Natural killer cell treated with Interleukin-12 subunit alpha and Interleukin-12 subunit beta and Interleukin-15 and Interleukin-18, amount 100 ng/mL, for 72 hours (primary cell): ENCODE measurements at regions not wholly inside any gene's neighbourhood (a gene's known extent, or its start where the extent isn't known, plus 50 kb on each side); places are given as distances from the start of the nearest gene placed in this dataset.

ENCODE experiments used
- ATAC-seq, 2 donors: fragments of 150-1000 bp; cut with Tn5 transposase in 1 of 2; sonication (Bioruptor Pico), chemical (Tn5 transposase) in 1 of 2; 2 replicates each; pipeline ENCODE4 v1.10.0; 2021
- DNase-seq: peaks from one replicate; pipeline ENCODE4 v3.0.0; 2022; ENCODE audit warnings: low spot score
- H3K27ac Mint-ChIP-seq, 2 donors: 1 replicate in 1 of 2; 2 replicates in 1 of 2; pipeline ENCODE4 v1.8.0; 2022; ENCODE audit warnings: mixed read lengths in 2 of 2, mild to moderate bottlenecking in 1 of 2, moderate library complexity in 1 of 2
- H3K27me3 Mint-ChIP-seq, 2 donors: 1 replicate in 1 of 2; 2 replicates in 1 of 2; pipeline ENCODE4 v1.8.0; 2022; ENCODE audit warnings: mixed read lengths in 2 of 2
- H3K36me3 Mint-ChIP-seq: one replicate; pipeline ENCODE4 v1.8.0; 2022; ENCODE audit warnings: mixed read lengths
- H3K4me1 Mint-ChIP-seq, 2 donors: 1 replicate in 1 of 2; 2 replicates in 1 of 2; pipeline ENCODE4 v1.8.0; 2022; ENCODE audit warnings: low read depth in 2 of 2, mixed read lengths in 2 of 2, mild to moderate bottlenecking in 1 of 2
- H3K4me3 Mint-ChIP-seq: one replicate; pipeline ENCODE4 v1.8.0; 2022; ENCODE audit warnings: mixed read lengths
- H3K9me3 Mint-ChIP-seq: 2 replicates; pipeline ENCODE4 v1.8.0; 2022; ENCODE audit warnings: mixed read lengths

- ATAC-seq (no peak), DNase-seq (no peak)
- H3K4me3 Mint-ChIP-seq, result no peak overlapping the region
- peaks cover 10% of the 10 kb centered on the region for H3K9me3 Mint-ChIP-seq
- no peaks in the 10 kb centered on the region for H3K27me3 Mint-ChIP-seq
- H3K4me1 Mint-ChIP-seq, result no peaks in the 10 kb centered on the region
- no peak overlapping the region for H3K27ac Mint-ChIP-seq
- H3K36me3 Mint-ChIP-seq, result no peaks in the 10 kb centered on the region
Measured at GRCh38 chr17:71224824-71225575, 895.8 kb upstream of the SOX9 start.

- DNase-seq, result no peak
- H3K36me3 Mint-ChIP-seq, result no peaks in the 10 kb centered on the region
- H3K4me1 Mint-ChIP-seq, result no peaks in the 10 kb centered on the region
- H3K9me3 Mint-ChIP-seq, result peaks cover 13% of the 10 kb centered on the region
- no peak for ATAC-seq
- H3K4me3 Mint-ChIP-seq, result no peak overlapping the region
- H3K27me3 Mint-ChIP-seq, result no peaks in the 10 kb centered on the region
- H3K27ac Mint-ChIP-seq, result no peak overlapping the region
Measured at GRCh38 chr17:71227841-71228240, 893.0 kb upstream of the SOX9 start.

- no peak for ATAC-seq
- no peak overlapping the region for H3K27ac Mint-ChIP-seq
- no peaks in the 10 kb centered on the region for H3K4me1 Mint-ChIP-seq
- H3K36me3 Mint-ChIP-seq, result no peaks in the 10 kb centered on the region
- DNase-seq, result no peak
- no peaks in the 10 kb centered on the region for H3K27me3 Mint-ChIP-seq
- no peak overlapping the region for H3K4me3 Mint-ChIP-seq
- H3K9me3 Mint-ChIP-seq, result peaks cover 16% of the 10 kb centered on the region
Measured at GRCh38 chr17:71229070-71229469, 891.8 kb upstream of the SOX9 start.

- H3K4me3 Mint-ChIP-seq, result no peak overlapping the region
- H3K4me1 Mint-ChIP-seq, result no peaks in the 10 kb centered on the region
- DNase-seq (no peak), ATAC-seq (no peak)
- no peaks in the 10 kb centered on the region for H3K36me3 Mint-ChIP-seq
- no peaks in the 10 kb centered on the region for H3K27me3 Mint-ChIP-seq
- peaks cover 16% of the 10 kb centered on the region for H3K9me3 Mint-ChIP-seq
- H3K27ac Mint-ChIP-seq, result no peak overlapping the region
Measured at GRCh38 chr17:71232801-71233559, 887.8 kb upstream of the SOX9 start.

- Mint-ChIP-seq H3K36me3 (no peaks in the 10 kb centered on the region), H3K27ac (no peak overlapping the region), H3K4me3 (no peak overlapping the region), H3K9me3 (peaks cover 10% of the 10 kb centered on the region), H3K4me1 (no peaks in the 10 kb centered on the region), H3K27me3 (no peaks in the 10 kb centered on the region)
- ATAC-seq, result no peak
- DNase-seq, result no peak
Measured at GRCh38 chr17:71234349-71234748, 886.5 kb upstream of the SOX9 start.

DNA sequence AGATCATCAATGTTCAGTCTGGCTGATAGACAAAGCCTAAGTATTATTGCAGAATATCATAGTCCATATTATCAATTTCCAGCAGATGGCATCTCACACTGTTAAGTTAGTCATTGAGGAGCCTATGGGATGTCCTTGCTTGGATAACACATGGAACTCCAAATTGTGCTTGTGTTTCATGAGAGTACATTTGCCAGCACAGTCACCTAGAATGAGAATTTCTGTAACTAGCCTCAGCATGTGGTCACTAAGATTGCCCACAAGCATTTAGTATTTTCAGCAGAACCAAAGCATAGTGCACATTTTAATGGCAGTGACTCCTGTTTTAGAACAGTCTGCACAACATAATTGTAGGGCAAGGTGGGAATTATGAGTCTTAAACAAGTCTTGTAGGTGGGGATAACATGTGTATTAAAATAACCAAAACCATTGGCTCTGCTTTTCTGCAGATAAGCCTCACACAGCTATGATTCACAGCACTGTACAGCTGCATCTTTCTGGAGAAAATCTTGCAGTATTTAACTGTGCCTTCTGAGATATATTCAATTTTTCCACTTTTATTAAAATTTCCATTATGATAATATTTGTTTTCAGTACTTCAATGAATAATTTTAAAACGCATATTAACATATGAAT, 882.8 kb upstream of the SOX9 start:
- Mint-ChIP-seq H3K27me3 (no peaks in the 10 kb centered on the region), H3K27ac (no peak overlapping the region), H3K36me3 (no peaks in the 10 kb centered on the region), H3K9me3 (peaks cover 7% of the 10 kb centered on the region), H3K4me3 (no peak overlapping the region), H3K4me1 (no peaks in the 10 kb centered on the region)
- ATAC-seq (no peak), DNase-seq (no peak)

GRCh38 chr17:71247441-71248015, 873.3 kb upstream of the SOX9 start:
- no peak overlapping the region for H3K27ac Mint-ChIP-seq
- H3K4me1 Mint-ChIP-seq, result no peaks in the 10 kb centered on the region
- no peaks in the 10 kb centered on the region for H3K36me3 Mint-ChIP-seq
- ATAC-seq (no peak), DNase-seq (no peak)
- no peaks in the 10 kb centered on the region for H3K27me3 Mint-ChIP-seq
- peaks cover 6% of the 10 kb centered on the region for H3K9me3 Mint-ChIP-seq
- H3K4me3 Mint-ChIP-seq, result no peak overlapping the region

DNA sequence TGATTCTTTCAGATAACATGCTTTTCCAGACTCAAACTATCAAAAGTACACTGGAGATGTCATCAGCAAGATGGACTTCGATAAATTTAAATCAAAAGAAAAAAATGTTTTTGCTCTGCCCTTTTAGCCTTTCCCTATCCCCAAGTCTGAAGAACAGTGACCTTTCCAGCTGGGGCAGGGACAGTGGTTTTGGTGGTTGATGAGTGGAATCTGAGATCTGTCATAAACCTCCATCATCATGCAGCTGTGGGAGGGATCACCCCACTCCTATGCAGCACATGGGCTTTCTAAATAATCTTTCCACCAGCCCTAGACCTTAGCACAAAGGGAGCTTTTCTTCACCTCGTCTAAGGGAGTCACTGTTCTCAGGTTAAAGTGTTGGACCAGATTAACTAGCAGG, 869.5 kb upstream of the SOX9 start:
- no peak for DNase-seq
- Mint-ChIP-seq H3K4me1 (no peaks in the 10 kb centered on the region), H3K27ac (no peak overlapping the region), H3K4me3 (no peak overlapping the region), H3K27me3 (no peaks in the 10 kb centered on the region), H3K36me3 (no peaks in the 10 kb centered on the region), H3K9me3 (peaks cover 11% of the 10 kb centered on the region)
- no peak for ATAC-seq

DNA sequence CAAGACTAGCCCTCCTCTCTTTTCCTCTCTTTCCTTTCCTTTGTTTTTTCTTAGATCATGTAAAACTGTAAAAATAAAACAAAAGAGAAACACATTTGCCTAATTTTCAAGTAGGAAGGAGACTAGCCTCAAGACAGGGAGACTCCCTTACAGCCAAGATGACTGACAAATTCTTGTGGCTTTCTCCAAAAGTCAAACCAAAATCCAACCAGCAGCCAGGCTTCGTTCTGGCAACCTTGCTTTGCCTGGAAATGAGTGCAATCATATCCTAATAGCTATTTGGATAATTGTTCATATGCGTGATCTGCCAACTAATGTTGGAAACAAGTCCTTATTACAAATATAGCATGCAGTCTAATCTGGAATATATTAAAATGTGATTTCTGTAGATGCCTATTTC, 868.9 kb upstream of the SOX9 start:
- no peak overlapping the region for H3K27ac Mint-ChIP-seq
- H3K36me3 Mint-ChIP-seq, result no peaks in the 10 kb centered on the region
- ATAC-seq (no peak), DNase-seq (no peak)
- no peaks in the 10 kb centered on the region for H3K4me1 Mint-ChIP-seq
- H3K9me3 Mint-ChIP-seq, result peaks cover 11% of the 10 kb centered on the region
- H3K4me3 Mint-ChIP-seq, result no peak overlapping the region
- H3K27me3 Mint-ChIP-seq, result no peaks in the 10 kb centered on the region

DNA sequence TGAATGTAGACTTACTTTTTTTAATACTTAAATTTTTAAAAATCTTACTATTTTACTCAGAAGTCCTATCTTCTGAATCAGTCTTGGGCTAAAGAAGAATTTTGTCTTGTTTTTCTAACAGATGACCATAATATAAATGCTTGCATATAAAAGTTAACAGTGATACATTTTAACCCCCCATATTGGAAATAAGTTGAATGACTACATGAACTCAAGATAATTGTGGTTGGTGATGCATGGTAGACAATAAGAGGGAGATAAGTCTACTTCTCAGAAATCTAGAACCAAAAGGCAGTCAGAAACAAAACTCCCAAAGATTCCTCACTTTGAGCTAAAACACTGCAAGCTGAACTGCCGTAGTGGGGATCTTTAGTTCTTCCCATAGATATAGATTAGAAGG, 868.4 kb upstream of the SOX9 start:
- H3K36me3 Mint-ChIP-seq, result no peaks in the 10 kb centered on the region
- H3K4me1 Mint-ChIP-seq, result no peaks in the 10 kb centered on the region
- DNase-seq, result no peak
- no peak for ATAC-seq
- H3K4me3 Mint-ChIP-seq, result no peak overlapping the region
- H3K27ac Mint-ChIP-seq, result no peak overlapping the region
- H3K9me3 Mint-ChIP-seq, result peaks cover 12% of the 10 kb centered on the region
- H3K27me3 Mint-ChIP-seq, result no peaks in the 10 kb centered on the region

DNA sequence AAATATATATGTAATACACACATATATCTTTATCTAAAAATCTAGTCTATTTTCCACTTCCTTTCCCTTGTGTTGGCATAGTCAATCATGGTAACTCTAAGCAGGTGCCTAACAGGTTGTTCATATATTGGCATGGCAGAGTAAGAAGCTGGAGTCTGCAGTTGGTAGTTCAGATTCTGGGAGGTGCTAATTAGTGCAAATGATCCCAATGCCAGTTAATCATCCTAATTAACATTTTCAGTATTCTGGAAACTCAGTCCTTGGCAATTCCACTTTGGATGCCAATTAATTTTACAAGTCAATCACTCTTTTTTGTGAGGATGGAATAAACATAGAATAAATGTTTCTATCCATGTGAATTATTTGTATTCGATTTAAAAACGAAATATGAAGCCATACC, 863.7 kb upstream of the SOX9 start:
- no peak overlapping the region for H3K27ac Mint-ChIP-seq
- ATAC-seq (no peak), DNase-seq (no peak)
- H3K4me1 Mint-ChIP-seq, result no peaks in the 10 kb centered on the region
- no peaks in the 10 kb centered on the region for H3K27me3 Mint-ChIP-seq
- H3K4me3 Mint-ChIP-seq, result no peak overlapping the region
- H3K9me3 Mint-ChIP-seq, result peaks cover 13% of the 10 kb centered on the region
- H3K36me3 Mint-ChIP-seq, result no peaks in the 10 kb centered on the region

- ATAC-seq (no peak), DNase-seq (no peak)
- Mint-ChIP-seq H3K36me3 (no peaks in the 10 kb centered on the region), H3K27me3 (no peaks in the 10 kb centered on the region), H3K4me1 (no peaks in the 10 kb centered on the region), H3K9me3 (peaks cover 15% of the 10 kb centered on the region), H3K27ac (no peak overlapping the region), H3K4me3 (no peak overlapping the region)
Measured at GRCh38 chr17:71260366-71260940, 860.4 kb upstream of the SOX9 start.

DNA sequence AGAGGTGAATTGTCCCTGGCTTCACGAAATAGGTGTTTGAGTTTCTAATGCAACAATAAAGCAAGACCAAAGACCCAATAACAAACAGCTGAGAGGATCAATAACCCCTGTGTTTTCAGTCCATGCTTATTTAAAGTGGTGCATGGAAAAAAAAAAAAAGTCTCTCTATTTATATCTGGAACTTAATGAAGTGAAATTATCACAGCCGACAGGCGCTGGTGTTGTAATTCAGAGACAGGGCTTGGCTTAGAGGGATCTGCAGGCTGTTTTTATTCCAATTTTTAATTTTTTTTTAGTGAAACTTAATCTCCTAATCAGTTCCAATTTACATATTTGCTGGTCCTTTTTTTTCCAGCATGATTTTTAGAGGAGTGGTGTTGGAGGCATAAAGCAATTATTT, 858.2 kb upstream of the SOX9 start:
- Mint-ChIP-seq H3K4me3 (no peak overlapping the region), H3K9me3 (peaks cover 22% of the 10 kb centered on the region), H3K27me3 (no peaks in the 10 kb centered on the region), H3K4me1 (no peaks in the 10 kb centered on the region), H3K27ac (no peak overlapping the region), H3K36me3 (peaks cover 9% of the 10 kb centered on the region)
- ATAC-seq, result no peak
- no peak for DNase-seq

DNA sequence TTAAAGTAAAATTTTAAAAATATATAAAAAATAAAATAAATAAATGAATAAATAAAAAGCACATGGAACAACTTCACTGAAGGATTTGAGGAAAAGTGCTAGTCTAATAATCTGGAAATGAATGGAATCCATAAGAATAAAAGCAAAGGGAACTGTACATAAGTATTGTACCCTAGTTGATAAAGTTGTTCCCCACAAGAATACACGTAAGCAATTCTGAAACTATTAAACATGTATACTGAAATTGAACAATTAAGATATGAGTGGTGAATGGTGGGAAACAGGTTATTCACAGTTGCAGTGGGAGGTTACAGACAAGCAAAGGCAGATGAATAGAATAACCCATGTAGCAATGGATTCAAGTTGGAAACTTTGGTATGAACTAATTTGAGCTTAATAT, 853.2 kb upstream of the SOX9 start:
- Mint-ChIP-seq H3K27ac (no peak overlapping the region), H3K36me3 (peaks cover 9% of the 10 kb centered on the region), H3K9me3 (peaks cover 30% of the 10 kb centered on the region), H3K27me3 (no peaks in the 10 kb centered on the region), H3K4me1 (no peaks in the 10 kb centered on the region), H3K4me3 (no peak overlapping the region)
- ATAC-seq (no peak), DNase-seq (no peak)
